C4-2B (cell line): ENCODE measurements at regions not wholly inside any gene's neighbourhood (a gene's known extent, or its start where the extent isn't known, plus 50 kb on each side); places are given as distances from the start of the nearest gene placed in this dataset.

Source experiments
- CTCF ChIP-seq: fragments of 450-650 bp; conservative IDR thresholded peaks from 2 replicates; pipeline ENCODE4 v1.5.1; 2017; ENCODE audit warnings: mild to moderate bottlenecking
- ZFX ChIP-seq: fragments of 450-650 bp; IDR thresholded peaks from 2 replicates; pipeline ENCODE4 v1.6.1; 2017

GRCh38 chr13:112174476-112175110, 107.6 kb downstream of the SOX1 start:
- TF ChIP-seq CTCF = no peak
- TF ChIP-seq ZFX = no peak
